GM18870 (cell line): ENCODE measurements at regions not wholly inside any gene's neighbourhood (a gene's known extent, or its start where the extent isn't known, plus 50 kb on each side); places are given as distances from the start of the nearest gene placed in this dataset.

Experiments used
- ATAC-seq: cut with Tn5 transposase; IDR thresholded peaks from one replicate; pipeline ENCODE4 v1.9.1; 2021; ENCODE audit warnings: moderate library complexity; ENCODE audit not compliant: unreplicated experiment

DNA sequence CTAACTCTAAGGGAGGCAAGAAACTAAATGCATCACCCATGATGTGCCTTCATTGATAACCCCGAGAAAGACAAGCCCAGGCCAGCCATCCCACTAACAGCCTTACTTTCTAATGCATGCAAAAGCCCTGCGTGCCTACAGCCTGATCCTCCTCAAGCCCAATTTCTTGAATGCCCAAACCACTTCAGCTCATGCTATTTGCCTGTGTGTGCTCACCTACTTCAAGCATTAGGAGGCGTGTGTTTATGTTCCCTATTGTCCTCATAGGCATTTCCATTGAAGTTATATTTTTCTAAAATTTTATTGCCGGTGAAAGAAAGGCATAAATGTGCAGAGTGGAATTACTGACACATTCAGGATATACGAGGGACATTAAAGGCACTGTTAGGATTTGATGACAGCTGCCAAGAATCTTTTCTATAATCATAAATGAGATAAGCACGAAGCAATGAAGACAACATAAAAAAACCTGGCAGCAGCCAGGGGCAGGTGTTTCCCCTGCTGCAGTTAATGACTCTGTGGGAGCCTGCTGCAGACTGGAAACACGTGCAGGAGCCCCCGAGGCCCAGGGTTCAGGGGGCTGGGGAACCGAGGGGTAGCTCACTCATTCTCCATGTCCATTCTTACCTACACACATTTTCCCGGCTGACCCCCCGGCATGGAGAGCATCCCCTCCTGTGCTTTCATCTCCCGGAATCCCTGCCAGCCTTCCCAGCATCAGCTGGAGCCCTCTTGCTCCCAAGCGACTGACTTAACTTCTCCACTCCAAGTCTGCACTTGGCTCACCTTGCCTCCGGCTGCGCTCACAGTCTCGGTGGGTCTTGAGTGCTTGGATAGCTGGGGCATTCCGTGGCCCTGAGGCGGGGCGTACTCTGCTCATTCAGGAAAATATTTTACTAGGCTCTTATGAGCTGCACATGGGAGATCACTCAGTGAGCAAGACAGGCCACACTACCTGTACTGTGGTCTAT, 292.3 kb upstream of the SIX2 start:
- no peak for ATAC-seq

DNA sequence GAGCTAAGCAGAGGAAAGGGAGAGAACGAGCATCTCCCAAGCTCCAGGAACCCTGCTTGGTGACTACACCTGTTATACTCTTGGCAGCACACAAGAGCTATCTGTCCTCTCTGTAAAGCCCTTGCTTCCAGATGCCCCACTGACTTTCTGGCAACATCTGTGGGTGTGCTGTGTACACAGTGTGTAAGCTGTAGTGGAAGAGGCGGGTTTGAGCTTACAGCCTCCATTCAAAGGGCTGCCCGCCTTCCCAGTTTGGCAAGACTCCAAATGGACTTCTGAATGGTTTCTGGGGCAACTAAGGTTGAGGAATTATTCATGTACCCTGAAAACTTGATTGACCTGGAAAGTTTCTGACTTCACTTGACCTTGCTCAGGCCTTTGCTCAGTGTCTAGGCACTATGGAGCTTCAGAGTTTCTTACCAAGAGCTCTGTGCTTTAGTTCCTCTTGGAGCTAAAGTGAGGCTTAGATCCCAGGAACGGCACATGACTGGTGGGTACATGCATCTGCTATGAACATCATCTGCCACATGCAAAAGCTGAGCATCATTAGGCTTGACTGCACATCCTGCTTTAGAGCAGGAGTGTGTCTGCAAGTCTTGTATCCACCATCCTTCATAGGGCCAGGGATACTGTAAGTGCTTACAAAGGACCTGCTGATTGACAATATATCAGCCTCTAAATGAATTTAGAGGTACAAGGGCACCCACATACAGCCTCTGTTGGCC, 290.9 kb upstream of the SIX2 start:
- ATAC-seq, result no peak

DNA sequence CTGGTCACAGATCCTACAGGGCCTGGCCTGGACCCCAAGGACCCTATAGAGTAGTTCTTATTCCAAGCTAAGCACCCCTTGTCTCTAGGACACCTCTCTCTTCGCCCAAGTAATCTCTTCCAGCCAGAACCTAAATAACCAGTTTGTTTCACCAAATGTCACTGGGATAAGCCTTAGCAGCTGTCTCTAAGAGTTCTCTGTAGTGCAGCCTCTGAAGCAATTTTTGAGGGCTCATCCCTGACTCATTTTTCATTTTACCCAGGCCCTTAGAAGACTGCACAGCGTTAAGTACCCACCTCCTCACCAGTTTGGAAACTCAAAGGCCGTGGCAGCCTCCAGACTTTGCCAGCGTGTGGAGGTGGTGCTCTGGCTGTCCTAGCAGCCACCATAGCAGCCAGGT, 290.1 kb upstream of the SIX2 start:
- no peak for ATAC-seq

DNA sequence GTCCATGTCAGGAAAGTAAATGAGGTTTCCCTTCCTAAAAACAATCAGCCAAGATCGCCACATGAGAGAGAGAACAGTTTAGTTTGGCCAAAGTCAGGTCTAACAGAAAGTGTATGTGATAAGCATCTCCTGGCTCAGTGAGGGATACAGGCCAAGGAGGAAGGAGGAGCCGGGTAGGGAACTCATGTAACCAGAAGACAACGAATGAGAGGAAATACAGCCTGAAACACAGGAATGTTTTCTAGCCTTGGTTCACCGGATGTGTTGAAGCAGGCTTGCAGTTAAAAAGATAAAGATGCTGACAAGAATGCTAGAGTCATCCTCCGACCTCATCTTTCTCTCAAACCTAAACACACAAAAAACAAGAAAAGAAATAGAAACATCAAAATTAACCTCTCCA, 283.9 kb upstream of the SIX2 start:
- ATAC-seq, result no peak

DNA sequence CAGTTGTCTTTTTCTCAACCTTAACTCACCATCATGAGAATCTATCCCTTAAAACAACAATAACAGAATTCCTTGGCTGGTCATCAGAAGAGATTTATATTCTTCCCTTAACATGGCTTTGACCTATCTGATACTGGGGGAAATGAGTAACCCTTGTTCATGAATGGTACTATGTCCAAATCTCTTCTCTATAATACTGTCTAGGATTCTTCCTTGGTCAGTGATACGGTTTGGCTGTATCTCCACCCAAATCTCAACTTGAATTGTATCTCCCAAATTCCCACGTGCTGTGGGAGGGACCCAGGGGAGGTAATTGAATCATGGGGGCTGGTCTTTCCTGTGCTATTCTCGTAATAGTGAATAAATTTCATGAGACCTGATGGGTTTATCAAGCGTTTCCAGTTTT, 282.0 kb upstream of the SIX2 start:
- no peak for ATAC-seq

DNA sequence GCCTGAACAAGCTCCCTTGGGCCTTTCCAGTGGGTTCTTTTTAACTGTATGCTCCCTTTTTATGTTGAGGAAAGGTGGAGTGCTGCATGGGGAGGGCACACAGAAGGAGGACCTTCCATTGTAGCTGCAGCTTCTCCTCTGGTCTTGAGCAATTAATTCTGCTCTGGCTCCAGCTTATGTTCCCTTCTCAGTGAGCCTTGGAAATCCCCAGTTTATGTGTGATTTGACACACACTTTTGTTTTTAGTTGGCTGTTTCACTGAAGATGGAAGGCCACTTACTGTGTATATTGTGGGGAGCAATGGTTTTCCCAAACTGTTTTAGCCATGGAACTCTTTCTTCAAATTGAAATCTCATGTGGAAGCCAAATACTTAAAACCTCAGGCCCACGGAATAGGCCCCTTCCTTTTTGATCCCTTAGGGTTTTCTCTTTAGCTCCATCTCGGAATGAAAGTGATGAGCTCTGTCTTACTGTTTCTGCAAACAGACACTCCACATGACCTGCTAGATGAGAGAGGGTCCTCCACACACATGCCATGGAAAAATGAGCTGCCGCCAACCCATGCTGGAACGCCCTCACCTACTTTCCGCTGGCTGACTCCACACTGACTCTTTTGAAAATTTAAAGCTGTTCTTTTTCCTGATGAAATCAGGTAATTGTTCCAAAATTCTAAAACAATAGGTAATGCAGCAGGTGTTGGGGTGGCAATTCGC, 280.9 kb upstream of the SIX2 start:
- peak; percentile 92 for ATAC-seq

DNA sequence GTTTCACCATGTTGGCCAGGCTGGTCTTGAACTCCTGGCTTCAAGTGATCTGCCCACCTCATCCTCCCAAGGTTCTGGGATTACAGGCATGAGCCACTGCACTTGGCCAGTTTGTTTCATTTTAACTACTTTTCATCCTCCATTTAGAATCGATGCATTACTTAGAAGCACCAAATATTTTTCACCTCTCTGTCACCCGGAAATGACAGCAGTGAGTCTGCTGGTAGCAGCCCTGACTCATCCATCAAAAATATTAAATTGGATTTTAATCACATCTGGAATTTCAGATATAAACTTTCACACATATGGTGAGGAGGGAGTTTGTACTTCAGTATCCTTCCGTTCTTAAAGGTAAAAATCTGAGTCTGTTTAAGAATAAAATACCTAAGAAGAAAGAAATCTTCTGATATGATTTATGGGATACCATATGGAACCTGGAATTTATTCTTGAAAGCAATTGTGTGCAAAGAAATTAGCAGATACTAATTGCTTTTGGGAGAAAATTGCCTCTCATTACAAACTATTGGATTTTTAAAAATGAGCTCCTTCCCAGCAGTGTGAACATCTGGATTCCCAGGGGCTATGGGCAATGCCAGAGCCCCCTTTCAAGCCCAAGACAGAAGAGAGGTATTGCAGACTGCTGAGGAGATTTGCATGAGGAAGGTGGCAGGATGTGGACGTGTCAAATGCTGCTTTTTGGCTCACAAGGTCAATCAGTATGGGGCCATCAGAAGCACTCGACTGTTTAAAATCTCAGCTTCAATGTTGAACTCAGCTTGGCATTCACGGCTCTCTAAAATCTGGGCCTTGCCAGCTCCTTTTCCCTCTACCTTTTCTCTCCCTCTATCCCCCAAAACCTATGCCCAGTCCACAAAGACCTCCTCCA, 279.5 kb upstream of the SIX2 start:
- no peak for ATAC-seq

DNA sequence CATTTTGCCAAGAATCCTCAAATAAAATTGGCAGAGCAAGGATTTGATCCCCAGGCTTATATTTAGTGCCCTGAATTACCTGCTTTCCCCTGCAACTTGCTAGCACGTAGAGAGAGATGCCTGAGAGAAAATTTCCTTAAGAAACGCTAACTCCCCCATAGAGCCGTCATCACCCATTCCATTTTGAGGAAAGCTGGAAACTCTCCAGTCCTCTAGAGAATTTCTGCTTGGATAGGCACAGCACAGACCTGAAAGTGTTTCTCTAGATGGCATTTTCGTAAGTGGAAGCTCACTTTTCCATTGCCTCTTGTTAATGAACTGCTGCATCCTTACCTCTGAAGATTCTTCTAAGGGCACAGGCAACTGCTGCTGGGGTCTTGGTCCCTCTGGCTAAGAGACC, 277.8 kb upstream of the SIX2 start:
- ATAC-seq, result no peak

DNA sequence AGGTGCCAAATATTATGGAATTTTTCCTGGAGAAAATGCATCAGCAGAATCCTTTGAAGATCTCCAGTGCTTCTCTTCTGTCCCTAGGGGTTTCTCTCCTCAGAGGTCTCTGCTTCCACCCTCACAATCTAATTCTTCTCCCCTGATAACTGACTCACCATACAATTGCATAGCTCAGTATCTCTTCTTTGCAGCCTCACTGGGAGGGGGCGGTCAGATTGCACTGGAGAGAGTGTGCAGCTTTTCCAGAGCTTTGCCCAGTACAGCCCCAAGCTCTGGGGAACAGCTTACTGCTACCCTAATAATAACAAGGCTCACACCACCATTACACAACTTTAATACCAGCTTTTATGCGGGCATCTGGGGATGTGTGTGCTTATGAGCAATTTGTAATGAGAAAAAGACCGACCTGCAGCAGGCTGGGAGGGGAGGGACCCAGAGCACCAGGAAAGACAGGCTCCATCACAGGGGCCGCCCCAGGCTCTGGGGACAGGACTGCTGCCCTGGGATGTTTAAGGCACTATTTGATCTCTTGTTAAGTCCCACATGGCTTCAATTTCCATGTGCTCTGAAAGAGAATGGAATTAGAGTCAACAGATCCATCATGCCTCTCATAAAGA, 276.6 kb upstream of the SIX2 start:
- no peak for ATAC-seq

DNA sequence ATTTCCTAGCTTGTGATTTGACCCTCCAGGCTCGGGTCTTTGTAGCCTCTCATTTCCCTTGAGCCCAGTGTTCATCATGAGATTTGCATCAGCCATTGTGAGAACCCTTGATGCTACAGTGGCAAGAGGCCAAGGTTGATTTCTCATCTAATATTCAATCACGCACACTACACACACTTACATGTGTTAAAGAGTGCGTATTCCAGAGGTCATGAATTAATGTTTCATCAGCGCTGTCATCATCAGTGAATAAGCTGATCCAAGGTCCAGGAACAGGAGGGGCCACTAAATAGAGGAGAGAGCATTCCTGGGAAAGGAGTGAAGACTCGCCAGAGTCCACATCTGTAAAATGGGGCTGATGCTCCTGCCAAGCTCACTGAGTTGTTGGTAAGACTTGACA, 276.1 kb upstream of the SIX2 start:
- no peak for ATAC-seq

DNA sequence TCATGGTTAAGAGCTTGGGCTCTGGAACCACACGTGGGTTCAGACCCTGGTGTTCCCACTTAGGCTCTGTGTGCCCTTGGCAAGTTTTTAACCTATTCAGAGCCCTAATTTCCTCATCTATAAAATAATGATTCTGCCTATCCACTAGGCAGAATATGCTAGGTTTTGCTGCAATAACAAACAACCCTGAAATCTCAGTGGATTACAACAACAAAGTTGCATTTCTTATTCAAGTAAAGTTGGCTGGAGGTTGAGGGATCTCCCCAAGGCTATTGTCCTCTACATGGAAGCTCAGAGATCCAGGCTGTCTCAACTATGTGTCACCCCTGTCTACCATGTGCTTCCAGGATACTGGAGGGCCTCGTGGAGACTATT, 275.4 kb upstream of the SIX2 start:
- no peak for ATAC-seq

DNA sequence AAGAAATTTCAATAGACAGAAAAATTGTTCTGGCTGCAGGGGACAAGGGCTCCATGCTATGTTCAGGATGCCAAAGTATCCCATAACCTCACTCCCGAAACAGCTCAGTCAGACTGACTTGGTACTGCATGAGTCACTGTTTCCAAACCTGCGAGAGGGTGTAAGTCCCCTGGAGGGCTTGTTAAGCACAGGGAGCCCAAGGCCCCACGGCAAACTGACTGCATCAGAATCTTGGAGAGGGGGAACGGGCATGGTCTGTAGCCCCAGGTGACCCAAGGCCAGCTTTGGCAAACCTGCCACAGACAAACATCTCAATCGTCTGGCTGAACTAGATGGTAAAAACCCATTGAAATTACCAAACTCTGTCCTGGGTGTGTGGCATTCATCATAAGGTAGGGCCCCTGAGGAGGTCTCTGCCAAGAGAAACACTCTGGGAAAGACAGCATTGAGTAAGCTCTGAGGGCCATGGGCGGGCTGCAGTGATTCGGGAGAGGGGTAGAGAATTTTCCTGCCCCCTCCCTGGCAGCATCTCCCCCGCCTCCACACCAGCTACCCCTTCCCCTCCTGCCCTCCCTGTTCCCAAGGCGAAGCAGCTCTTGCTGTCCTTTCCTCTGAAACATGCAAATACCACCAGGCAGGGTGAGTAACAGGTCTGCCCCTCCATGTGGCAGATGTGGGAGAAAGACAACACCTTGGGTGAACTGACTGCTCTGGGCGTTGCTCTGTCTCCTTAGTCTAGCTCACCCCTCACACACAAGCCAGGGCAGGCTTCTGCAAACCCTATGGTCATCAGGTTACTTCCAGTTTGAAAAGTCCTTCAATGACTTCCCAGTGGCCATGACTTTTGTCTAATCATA, 274.7 kb upstream of the SIX2 start:
- ATAC-seq, result no peak

DNA sequence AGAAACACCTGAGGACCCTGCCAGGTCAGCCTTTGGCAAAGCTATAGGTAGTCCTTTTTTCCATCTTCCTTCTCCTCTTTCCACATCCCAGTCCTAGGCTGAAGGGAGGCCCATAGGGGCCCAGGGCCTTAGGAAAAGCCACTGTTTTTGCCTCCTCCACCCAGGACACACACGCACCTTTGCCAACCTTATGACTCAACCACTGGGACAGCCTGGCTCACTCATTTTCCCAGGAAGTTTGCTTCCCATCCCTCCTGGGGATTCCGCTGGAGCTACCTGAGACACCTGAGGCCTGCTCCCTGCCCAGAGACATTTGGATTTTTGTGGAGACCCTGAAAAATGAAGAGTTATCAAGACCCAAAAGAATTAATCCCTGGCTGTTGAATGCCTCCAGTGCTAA, 273.4 kb upstream of the SIX2 start:
- no peak for ATAC-seq

DNA sequence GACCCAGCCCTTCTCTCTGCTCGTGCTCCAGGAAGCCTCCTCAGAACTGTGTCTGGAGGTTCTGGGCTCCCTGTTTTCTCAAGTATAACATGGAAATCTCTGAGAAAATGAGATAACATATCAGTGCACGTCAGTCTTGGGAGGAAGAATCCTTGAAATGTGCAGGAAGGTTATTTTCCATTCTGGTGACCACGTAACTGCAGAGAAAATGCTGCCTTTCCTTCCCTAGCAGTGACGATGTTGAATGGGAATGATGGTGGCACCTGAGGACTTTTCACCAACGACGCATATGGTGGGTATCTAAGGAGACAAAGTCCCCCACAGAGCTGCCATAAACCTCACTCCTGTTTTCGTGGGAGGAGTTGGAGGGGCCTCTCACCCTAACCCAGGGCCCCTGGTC, 272.1 kb upstream of the SIX2 start:
- ATAC-seq, result no peak

DNA sequence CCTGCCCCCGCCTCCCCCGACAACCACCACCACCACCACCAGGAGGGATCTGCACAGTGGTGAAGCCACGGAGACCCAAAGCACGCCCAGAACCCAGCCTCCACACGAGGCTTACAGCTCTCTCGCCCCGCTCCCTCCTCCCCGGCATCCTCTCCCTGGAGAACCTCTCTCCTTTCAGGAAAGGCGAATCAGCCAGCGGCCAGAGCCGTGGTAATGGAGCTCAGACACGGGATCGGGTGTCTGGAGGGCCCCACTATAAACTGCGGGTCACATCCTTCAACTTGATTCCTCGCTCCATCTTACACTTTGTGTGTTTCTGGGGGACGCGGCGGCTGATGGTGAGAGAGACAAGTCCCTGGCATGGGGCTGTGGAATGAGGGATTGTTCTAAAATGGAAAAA, 271.5 kb upstream of the SIX2 start:
- ATAC-seq, result no peak

DNA sequence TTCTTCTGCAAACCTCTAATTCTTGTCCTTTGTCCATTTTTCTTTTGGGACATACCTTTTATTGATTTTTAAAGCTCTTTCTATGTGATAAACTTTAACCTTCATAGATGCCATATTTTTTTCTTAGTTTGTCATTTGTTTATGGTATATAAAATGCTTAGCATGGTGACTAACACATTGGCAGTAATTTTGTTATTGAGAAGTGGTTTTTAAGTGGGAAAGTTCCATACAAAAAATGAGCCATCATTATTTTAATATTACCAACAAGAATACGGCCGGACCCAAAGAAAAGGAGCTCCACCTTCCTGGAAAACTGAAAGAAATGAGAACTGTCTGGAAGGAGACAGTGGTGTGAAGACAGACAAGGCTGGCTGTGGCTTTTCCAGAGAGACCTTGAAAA, 270.1 kb upstream of the SIX2 start:
- ATAC-seq, result no peak

DNA sequence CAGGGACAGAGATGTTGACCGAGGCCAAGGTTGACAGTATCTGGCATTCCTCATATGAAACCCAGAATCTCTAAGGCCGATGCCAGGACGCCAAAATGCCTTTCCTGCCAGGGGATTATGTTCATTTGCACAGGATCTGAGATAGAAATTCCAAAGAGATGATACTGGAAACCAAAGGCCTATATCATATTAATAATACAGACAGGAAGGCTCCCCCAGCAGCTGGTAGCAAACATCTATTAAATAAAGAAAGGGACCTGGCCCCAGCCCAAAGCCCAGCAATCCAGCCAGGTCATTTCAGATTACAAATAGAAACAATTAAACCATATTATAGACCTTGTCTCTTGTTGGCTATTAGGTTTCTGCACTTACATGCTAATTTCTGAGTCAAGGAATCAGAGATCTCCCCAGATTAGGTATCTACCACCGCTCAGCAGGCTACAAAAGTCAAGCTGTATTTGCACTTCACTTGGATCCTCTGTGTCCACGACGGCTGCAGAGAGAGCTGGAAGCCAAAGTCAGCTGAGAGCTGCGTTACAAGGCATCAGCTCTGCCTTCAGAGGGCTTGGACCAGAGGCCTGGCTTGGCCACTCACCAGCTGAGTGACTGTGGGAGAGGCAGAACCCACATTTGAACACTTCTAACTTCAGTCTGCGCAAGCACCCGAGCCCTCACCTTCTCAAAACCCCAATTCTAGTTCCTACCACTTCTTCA, 269.3 kb upstream of the SIX2 start:
- ATAC-seq, result no peak

DNA sequence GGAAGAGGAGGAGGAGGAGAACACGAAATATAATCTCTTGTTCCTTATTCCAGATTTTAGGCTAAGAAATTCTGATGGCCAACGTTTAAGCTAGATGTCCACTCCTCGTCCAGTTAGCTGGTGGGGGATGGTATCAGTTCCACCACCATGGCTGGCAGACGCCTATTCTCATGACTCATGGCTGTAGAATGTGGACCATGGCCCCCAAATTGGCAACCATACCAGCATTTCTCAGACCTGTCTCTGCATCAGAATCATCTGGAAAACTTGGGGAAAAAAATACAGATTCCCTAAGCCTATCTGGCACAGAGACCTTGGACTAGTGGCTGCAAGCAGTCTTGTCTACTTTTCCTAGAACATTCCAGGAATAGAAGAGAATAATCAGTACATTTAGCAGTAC, 267.7 kb upstream of the SIX2 start:
- no peak for ATAC-seq

DNA sequence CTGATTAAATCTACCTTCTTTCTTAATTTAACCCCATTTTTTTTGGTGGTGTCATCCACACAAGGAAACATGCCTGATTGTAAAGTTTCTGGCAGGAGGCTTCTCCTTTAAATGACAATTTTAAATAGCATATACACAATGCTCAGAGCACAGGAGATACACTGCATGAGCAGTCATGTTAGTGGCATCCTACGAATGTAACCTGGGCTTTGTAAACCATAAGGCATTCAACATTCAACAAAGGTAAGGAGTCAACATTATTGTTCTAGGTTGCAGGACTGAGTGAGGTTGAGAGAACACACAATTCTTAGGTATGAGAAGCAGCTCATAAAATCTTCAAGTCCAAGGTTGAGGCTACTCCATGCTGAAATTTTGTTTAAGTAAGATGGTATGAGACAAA, 266.6 kb upstream of the SIX2 start:
- no peak for ATAC-seq
